H1 (cell line): ENCODE measurements at regions not wholly inside any gene's neighbourhood (a gene's known extent, or its start where the extent isn't known, plus 50 kb on each side); places are given as distances from the start of the nearest gene placed in this dataset.

Source experiments
- CTCF ChIA-PET: fragments of 300-600 bp; sonication (Branson Sonifier 250); formaldehyde crosslinking; loops from one replicate; lab custom pipeline; 2021; ENCODE audit not compliant: partially characterized antibody; lab: Charles Lee
- POLR2A ChIA-PET: fragments of 300-600 bp; sonication (Branson Sonifier 250); formaldehyde crosslinking; loops from one replicate; lab custom pipeline; 2021; ENCODE audit warnings: inconsistent platforms; ENCODE audit not compliant: partially characterized antibody; lab: Charles Lee
- DNase-seq, 2 experiments: peaks; one replicate each; pipeline versions ENCODE4 v3.0.0 to v3.0.0-alpha.2; 2010 to 2022; ENCODE audit warnings: low spot score in 2 of 2, low read depth in 1 of 2, mixed read lengths in 1 of 2
- FAIRE-seq: peaks from 2 replicates; lab custom pipeline; 2011; peaks lifted over from hg19 to GRCh38; lab: Jason Lieb, UNC
- H2AFZ ChIP-seq: 2 replicates; pipeline ENCODE4 v1.8.1; 2012; ENCODE audit warnings: low read length, inconsistent platforms
- H2AK5ac ChIP-seq: 2 replicates; pipeline ENCODE4 v1.6.1; 2013; ENCODE audit warnings: low read depth, low read length
- H2BK120ac ChIP-seq: replicated peaks from 2 replicates; pipeline ENCODE3; 2013; ENCODE audit warnings: low read depth, low read length, inconsistent platforms
- H2BK12ac ChIP-seq: 2 replicates; pipeline ENCODE4 v1.6.1; 2013; ENCODE audit warnings: low read depth, low read length
- H2BK15ac ChIP-seq: 2 replicates; pipeline ENCODE4 v1.6.1; 2013; ENCODE audit warnings: low read length
- H2BK20ac ChIP-seq: 2 replicates; pipeline ENCODE4 v1.6.1; 2013; ENCODE audit warnings: low read length
- H2BK5ac ChIP-seq: 2 replicates; pipeline ENCODE4 v1.6.1; 2013; ENCODE audit warnings: low read depth, low read length
- H3K14ac ChIP-seq: 2 replicates; pipeline ENCODE4 v1.6.1; 2013; ENCODE audit warnings: inconsistent platforms; ENCODE audit not compliant: insufficient read length
- H3K18ac ChIP-seq: 2 replicates; pipeline ENCODE4 v1.6.1; 2013; ENCODE audit warnings: low read length; ENCODE audit errors: extremely low read depth
- H3K23ac ChIP-seq: 2 replicates; pipeline ENCODE4 v1.6.1; 2013; ENCODE audit warnings: inconsistent platforms; ENCODE audit not compliant: insufficient read length
- H3K23me2 ChIP-seq: 2 replicates; pipeline ENCODE4 v1.6.1; 2013; ENCODE audit warnings: low read depth, low read length
- H3K27ac ChIP-seq: 2 replicates; pipeline ENCODE4 v1.6.1; 2011; ENCODE audit warnings: low read depth, low read length, inconsistent platforms
- H3K27me3 ChIP-seq, 4 experiments: replicated peaks in 1 of 4; 1 replicate in 1 of 4; 2 replicates in 3 of 4; pipeline versions ENCODE4 v1.6.1 to v1.8.1; 2011 to 2013; ENCODE audit warnings: low read length in 3 of 4, mild to moderate bottlenecking in 3 of 4, inconsistent platforms in 2 of 4, mixed read lengths in 2 of 4, moderate library complexity in 1 of 4; ENCODE audit not compliant: control insufficient read depth in 3 of 4, insufficient read depth in 3 of 4; ENCODE audit errors: extremely low read depth in 1 of 4
- H3K36me3 ChIP-seq, 4 experiments: 2 replicates each; pipeline versions ENCODE4 v1.6.1 to v1.8.1; 2011 to 2013; ENCODE audit warnings: mild to moderate bottlenecking in 4 of 4, low read length in 3 of 4, moderate library complexity in 2 of 4, control low read depth in 1 of 4, inconsistent platforms in 1 of 4; ENCODE audit not compliant: insufficient read depth in 4 of 4, control insufficient read depth in 2 of 4
- H3K4ac ChIP-seq: replicated peaks from 2 replicates; pipeline ENCODE3; 2013; ENCODE audit warnings: low read length, low read depth, mixed read lengths, inconsistent platforms; ENCODE audit not compliant: insufficient read length
- H3K4me1 ChIP-seq, 4 experiments: replicated peaks in 1 of 4; 1 replicate in 1 of 4; 2 replicates in 3 of 4; pipeline versions ENCODE4 v1.6.1 to v1.8.1; 2011 to 2013; ENCODE audit warnings: low read length in 3 of 4, inconsistent platforms in 2 of 4, mixed read lengths in 1 of 4; ENCODE audit not compliant: insufficient read depth in 4 of 4, control insufficient read depth in 3 of 4
- H3K4me2 ChIP-seq, 2 experiments: 2 replicates each; pipeline versions ENCODE4 v1.6.1 to v1.8.1; 2011 to 2013; ENCODE audit warnings: low read depth in 2 of 2, low read length in 2 of 2, control low read depth in 1 of 2, inconsistent platforms in 1 of 2, mild to moderate bottlenecking in 1 of 2; ENCODE audit not compliant: insufficient read depth in 1 of 2
- H3K4me3 ChIP-seq, 4 experiments: fragments of 200-600, 300-600 bp in 1 of 4; sonication (generic), shearing (Covaris generic), sonication (Bioruptor Twin) in 1 of 4; 2 replicates each; pipeline versions ENCODE4 v1.5.1 to v1.8.1; 2011 to 2016; ENCODE audit warnings: low read length in 4 of 4, low read depth in 3 of 4, control low read depth in 2 of 4, inconsistent platforms in 2 of 4, mild to moderate bottlenecking in 2 of 4, mixed read lengths in 1 of 4, moderate library complexity in 1 of 4; ENCODE audit not compliant: insufficient read depth in 2 of 4; ENCODE audit errors: extremely low read depth in 1 of 4
- H3K56ac ChIP-seq: replicated peaks from 2 replicates; pipeline ENCODE3; 2013; ENCODE audit warnings: low read depth, mild to moderate bottlenecking, mixed read lengths, low read length, inconsistent platforms; ENCODE audit not compliant: insufficient read length
- H3K79me1 ChIP-seq: 2 replicates; pipeline ENCODE4 v1.6.1; 2013; ENCODE audit warnings: low read depth, low read length, control low read depth
- H3K79me2 ChIP-seq, 2 experiments: 2 replicates each; pipeline versions ENCODE4 v1.6.1 to v1.8.1; 2012 to 2013; ENCODE audit warnings: low read length in 2 of 2, mild to moderate bottlenecking in 2 of 2, inconsistent platforms in 1 of 2; ENCODE audit not compliant: insufficient read depth in 2 of 2, control insufficient read depth in 1 of 2
- H3K9ac ChIP-seq, 4 experiments: replicated peaks in 1 of 4; 1 replicate in 1 of 4; 2 replicates in 3 of 4; pipeline versions ENCODE4 v1.6.1 to v1.8.1; 2011 to 2013; ENCODE audit warnings: low read depth in 3 of 4, low read length in 3 of 4, control low read depth in 2 of 4, mild to moderate bottlenecking in 2 of 4, moderate library complexity in 2 of 4, inconsistent platforms in 1 of 4; ENCODE audit errors: extremely low read depth in 1 of 4
- H3K9me3 ChIP-seq, 2 experiments: 2 replicates each; pipeline versions ENCODE4 v1.6.1 to v1.8.1; 2012 to 2013; ENCODE audit warnings: mild to moderate bottlenecking in 2 of 2, moderate library complexity in 2 of 2, control low read depth in 1 of 2, inconsistent platforms in 1 of 2, low read depth in 1 of 2, low read length in 1 of 2, mixed read lengths in 1 of 2; ENCODE audit not compliant: insufficient read depth in 2 of 2
- H4K20me1 ChIP-seq, 2 experiments: replicated peaks in 1 of 2; 2 replicates each; pipeline versions ENCODE3 to v1.8.1; 2011 to 2013; ENCODE audit warnings: inconsistent platforms in 2 of 2, low read length in 2 of 2, mild to moderate bottlenecking in 1 of 2; ENCODE audit not compliant: insufficient read depth in 2 of 2, control insufficient read depth in 1 of 2
- H4K5ac ChIP-seq: 2 replicates; pipeline ENCODE4 v1.6.1; 2013; ENCODE audit warnings: low read length, low read depth, mixed read lengths, inconsistent platforms; ENCODE audit not compliant: insufficient read length
- H4K8ac ChIP-seq: 2 replicates; pipeline ENCODE4 v1.8.0; 2013; ENCODE audit warnings: mild to moderate bottlenecking, moderate library complexity, low read length, inconsistent platforms; ENCODE audit not compliant: insufficient read depth; ENCODE audit errors: extremely low read depth
- H4K91ac ChIP-seq: replicated peaks from 2 replicates; pipeline ENCODE3; 2013; ENCODE audit warnings: low read length, mixed read lengths, inconsistent platforms; ENCODE audit not compliant: insufficient read length
- ASH2L ChIP-seq: fragments of 200-600, 300-600 bp; sonication (generic); IDR thresholded peaks from one replicate; pipeline ENCODE4 v1.7.1; 2017; ENCODE audit warnings: low read length
- CBX5 ChIP-seq: fragments of 300-800, 300-1000 bp; sonication (generic); IDR thresholded peaks from 2 replicates; pipeline ENCODE4 v1.7.1; 2016; ENCODE audit warnings: antibody characterized with exemption, low read length, low read depth
- JUND ChIP-seq: IDR thresholded peaks from 2 replicates; pipeline ENCODE4 v1.6.1; 2011; ENCODE audit warnings: mild to moderate bottlenecking, improper control_type of control experiment, low read length
- POLR2A ChIP-seq, 2 experiments: IDR thresholded peaks; 1 replicate in 1 of 2; 2 replicates in 1 of 2; pipeline ENCODE4 v1.6.1; 2011; ENCODE audit warnings: low read depth in 2 of 2, low read length in 2 of 2, mild to moderate bottlenecking in 2 of 2; ENCODE audit errors: control extremely low read depth in 1 of 2
- RBBP5 ChIP-seq: IDR thresholded peaks from 2 replicates; pipeline ENCODE4 v1.7.1; 2012; ENCODE audit warnings: low read depth, mild to moderate bottlenecking, inconsistent platforms, low read length, moderate library complexity, borderline replicate concordance
- RFX5 ChIP-seq: IDR thresholded peaks from 2 replicates; pipeline ENCODE4 v1.6.1; 2011; ENCODE audit warnings: low read depth, low read length, improper control_type of control experiment, borderline replicate concordance
- TCF12 ChIP-seq: IDR thresholded peaks from 2 replicates; pipeline ENCODE4 v1.6.1; 2011; ENCODE audit warnings: low read depth, mild to moderate bottlenecking, low read length
- YY1 ChIP-seq: IDR thresholded peaks from 2 replicates; pipeline ENCODE4 v1.6.1; 2011; ENCODE audit warnings: low read depth, mild to moderate bottlenecking, low read length
- WGBS, 2 experiments: shearing (Covaris generic) in 1 of 2; methylation state at CpG; one replicate each; pipeline versions ENCODE4 v1.1.6 to v1.1.7; 2013 to 2015; ENCODE audit warnings: low lambda C conversion rate in 2 of 2, mixed read lengths in 2 of 2, inconsistent platforms in 1 of 2, low coverage in 1 of 2, missing lambda C conversion rate in 1 of 2; ENCODE audit not compliant: insufficient replicate concordance in 2 of 2, insufficient coverage in 1 of 2, insufficient read length in 1 of 2; ENCODE audit errors: extremely low coverage in 1 of 2, missing lambda C conversion rate in 1 of 2; 5-methylcytosine and 5-hydroxymethylcytosine counted together
- TF ChIP-seq, protein P1 (sequence below): IDR thresholded peaks from 2 replicates; pipeline ENCODE4 v1.6.1; 2012; ENCODE audit warnings: inconsistent platforms
- TF ChIP-seq, protein P2 (sequence below): IDR thresholded peaks from 2 replicates; pipeline ENCODE4 v1.6.1; 2012; ENCODE audit warnings: low read length, inconsistent platforms
- TF ChIP-seq, protein P3 (sequence below): IDR thresholded peaks from 2 replicates; pipeline ENCODE4 v1.6.1; 2011; ENCODE audit warnings: low read depth, mild to moderate bottlenecking, low read length; ENCODE audit not compliant: insufficient read depth

DNA sequence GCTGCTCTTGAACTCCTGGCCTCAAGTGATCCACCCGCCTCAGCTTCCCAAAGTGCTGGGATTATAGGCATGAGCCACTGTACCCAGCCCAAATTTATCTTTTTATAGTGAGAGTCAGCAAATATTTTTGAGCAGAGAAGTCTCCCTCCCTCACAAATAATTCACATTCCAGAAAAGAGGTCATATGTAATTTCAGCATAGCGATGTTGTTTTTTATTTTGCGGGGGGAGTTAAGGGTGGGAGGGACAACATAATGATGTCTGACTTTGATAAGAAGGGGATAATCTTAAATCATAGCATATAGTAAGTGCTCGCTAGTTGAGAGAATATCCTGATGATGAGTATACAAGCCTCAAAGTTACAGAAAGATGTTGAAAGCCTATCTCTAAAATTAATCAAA is 1090.2 kb upstream of the ACVR2A start:
- no peak for FAIRE-seq
- no peaks in the 10 kb centered on the region for H3K9me3 ChIP-seq

More for the DNA sequence above, 1090.2 kb upstream of the ACVR2A start:
- Histone ChIP-seq H3K14ac (no peak overlapping the region), H3K79me1 (no peaks in the 10 kb centered on the region), H3K4me1 (no peaks in the 10 kb centered on the region), H3K23me2 (no peaks in the 10 kb centered on the region), H3K27ac (no peak overlapping the region), H3K79me2 (no peaks in the 10 kb centered on the region), H2AFZ (no peak overlapping the region), H3K4ac (no peak overlapping the region), H2BK5ac (no peak overlapping the region), H4K5ac (no peak overlapping the region), H2BK12ac (no peak overlapping the region), H3K36me3 (no peaks in the 10 kb centered on the region), H4K8ac (no peak overlapping the region), H3K56ac (no peak overlapping the region), H3K23ac (no peak overlapping the region), H3K18ac (no peak overlapping the region), H2BK20ac (no peak overlapping the region), H3K27me3 (no peaks in the 10 kb centered on the region), H3K4me2 (no peak overlapping the region), H3K9ac (no peak overlapping the region), H4K20me1 (no peaks in the 10 kb centered on the region), H3K4me3 (no peak overlapping the region), H4K91ac (no peak overlapping the region), H2BK15ac (no peak overlapping the region), H2BK120ac (no peak overlapping the region), H2AK5ac (no peak overlapping the region)
- POLR2A ChIA-PET = no interaction called here
- CTCF ChIA-PET = interaction anchor here (0.6 to 1.5 kb wide), 2 partner anchors 21 to 1576 kb away, joined by 3 read pairs; no protein-coding TSS in a partner anchor
- no peak for DNase-seq
- 93% methylated on average over 4 of the region's 4 CpGs; no CpG with 5 or more reads in 1 of the 2 experiments for WGBS, 2 experiments
- TF ChIP-seq TCF12 = no peak
- TF ChIP-seq, protein P1, sequence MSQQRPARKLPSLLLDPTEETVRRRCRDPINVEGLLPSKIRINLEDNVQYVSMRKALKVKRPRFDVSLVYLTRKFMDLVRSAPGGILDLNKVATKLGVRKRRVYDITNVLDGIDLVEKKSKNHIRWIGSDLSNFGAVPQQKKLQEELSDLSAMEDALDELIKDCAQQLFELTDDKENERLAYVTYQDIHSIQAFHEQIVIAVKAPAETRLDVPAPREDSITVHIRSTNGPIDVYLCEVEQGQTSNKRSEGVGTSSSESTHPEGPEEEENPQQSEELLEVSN = no peak
- TF ChIP-seq, protein P2, sequence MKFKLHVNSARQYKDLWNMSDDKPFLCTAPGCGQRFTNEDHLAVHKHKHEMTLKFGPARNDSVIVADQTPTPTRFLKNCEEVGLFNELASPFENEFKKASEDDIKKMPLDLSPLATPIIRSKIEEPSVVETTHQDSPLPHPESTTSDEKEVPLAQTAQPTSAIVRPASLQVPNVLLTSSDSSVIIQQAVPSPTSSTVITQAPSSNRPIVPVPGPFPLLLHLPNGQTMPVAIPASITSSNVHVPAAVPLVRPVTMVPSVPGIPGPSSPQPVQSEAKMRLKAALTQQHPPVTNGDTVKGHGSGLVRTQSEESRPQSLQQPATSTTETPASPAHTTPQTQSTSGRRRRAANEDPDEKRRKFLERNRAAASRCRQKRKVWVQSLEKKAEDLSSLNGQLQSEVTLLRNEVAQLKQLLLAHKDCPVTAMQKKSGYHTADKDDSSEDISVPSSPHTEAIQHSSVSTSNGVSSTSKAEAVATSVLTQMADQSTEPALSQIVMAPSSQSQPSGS = no peak
- no peak for TF ChIP-seq POLR2A (IDR thresholded peaks at IDR 0.05; ENCODE audit: control extremely low read depth in 1 of 2, low read depth in 2 of 2, low read length in 2 of 2)
- no peak for TF ChIP-seq JUND
- TF ChIP-seq, protein P3, sequence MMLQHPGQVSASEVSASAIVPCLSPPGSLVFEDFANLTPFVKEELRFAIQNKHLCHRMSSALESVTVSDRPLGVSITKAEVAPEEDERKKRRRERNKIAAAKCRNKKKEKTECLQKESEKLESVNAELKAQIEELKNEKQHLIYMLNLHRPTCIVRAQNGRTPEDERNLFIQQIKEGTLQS = no peak
- no peak for TF ChIP-seq RFX5
- TF ChIP-seq YY1 = no peak
- TF ChIP-seq RBBP5 = no peak
- no peak for TF ChIP-seq ASH2L
- TF ChIP-seq CBX5 = no peak
